Endodermal cell (in vitro differentiated cells): ENCODE measurements at regions not wholly inside any gene's neighbourhood (a gene's known extent, or its start where the extent isn't known, plus 50 kb on each side); places are given as distances from the start of the nearest gene placed in this dataset.

ENCODE experiments used
- DNase-seq: peaks from one replicate; pipeline ENCODE4 v3.0.0-alpha.2; 2017
- H3K27ac ChIP-seq: 2 replicates; pipeline ENCODE4 v1.5.1; 2013; ENCODE audit warnings: mild to moderate bottlenecking, low read depth, low read length, moderate library complexity
- H3K27me3 ChIP-seq: 2 replicates; pipeline ENCODE4 v1.6.1; 2013; ENCODE audit warnings: mild to moderate bottlenecking, low read length, moderate library complexity; ENCODE audit not compliant: insufficient read depth, control insufficient read depth, poor library complexity, severe bottlenecking
- H3K36me3 ChIP-seq: 2 replicates; pipeline ENCODE4 v1.7.0; 2013; ENCODE audit warnings: mild to moderate bottlenecking, low read length, moderate library complexity; ENCODE audit not compliant: control insufficient read depth, insufficient read depth
- H3K4me1 ChIP-seq: one replicate; pipeline ENCODE4 v1.7.0; 2013; ENCODE audit warnings: low read length; ENCODE audit not compliant: control insufficient read depth, insufficient read depth
- H3K4me3 ChIP-seq: 2 replicates; pipeline ENCODE4 v1.5.1; 2013; ENCODE audit warnings: mild to moderate bottlenecking, low read length, moderate library complexity
- H3K9ac ChIP-seq: 2 replicates; pipeline ENCODE4 v1.6.1; 2013; ENCODE audit warnings: mild to moderate bottlenecking, low read length, moderate library complexity; ENCODE audit not compliant: poor library complexity, severe bottlenecking; ENCODE audit errors: extremely low read depth
- H3K9me3 ChIP-seq: 2 replicates; pipeline ENCODE4 v1.6.1; 2013; ENCODE audit warnings: mild to moderate bottlenecking, low read length, moderate library complexity; ENCODE audit not compliant: control insufficient read depth
- H3K27ac Mint-ChIP-seq: 2 replicates; pipeline ENCODE4 v1.8.0; 2020; ENCODE audit warnings: mixed read lengths
- H3K27me3 Mint-ChIP-seq: 2 replicates; pipeline ENCODE4 v1.8.0; 2021; ENCODE audit warnings: mild to moderate bottlenecking, mixed read lengths; ENCODE audit not compliant: insufficient read depth
- H3K36me3 Mint-ChIP-seq: 2 replicates; pipeline ENCODE4 v1.8.0; 2020; ENCODE audit warnings: low read depth, mixed read lengths
- H3K4me1 Mint-ChIP-seq: 2 replicates; pipeline ENCODE4 v1.8.0; 2020; ENCODE audit warnings: mixed read lengths
- H3K4me3 Mint-ChIP-seq: 2 replicates; pipeline ENCODE4 v1.8.0; 2020; ENCODE audit warnings: mild to moderate bottlenecking, moderate library complexity, mixed read lengths
- H3K9me3 Mint-ChIP-seq: 2 replicates; pipeline ENCODE4 v1.8.0; 2020; ENCODE audit warnings: mild to moderate bottlenecking, mixed read lengths
- WGBS, 2 experiments: methylation state at CpG; one replicate each; pipeline versions ENCODE4 v1.1.5 to v1.1.7; 2013; ENCODE audit warnings: missing lambda C conversion rate in 2 of 2, mixed read lengths in 1 of 2; ENCODE audit not compliant: insufficient coverage in 1 of 2, insufficient read length in 1 of 2; 5-methylcytosine and 5-hydroxymethylcytosine counted together
- TF ChIP-seq, protein P1 (sequence below): fragments of 200-600 bp; sonication (generic); conservative IDR thresholded peaks from 2 replicates; pipeline ENCODE4 v1.5.0; 2021; ENCODE audit warnings: antibody characterized with exemption, mild to moderate bottlenecking

GRCh38 chr14:62206456-62206855, 444.2 kb downstream of the SNAPC1 start:
- Mint-ChIP-seq H3K27me3 (peaks cover 2% of the 10 kb centered on the region), H3K4me3 (no peak overlapping the region), H3K4me1 (no peaks in the 10 kb centered on the region), H3K36me3 (peaks cover 7% of the 10 kb centered on the region), H3K27ac (no peak overlapping the region), H3K9me3 (peaks cover 38% of the 10 kb centered on the region)
- Histone ChIP-seq H3K9me3 (peaks cover 14% of the 10 kb centered on the region), H3K9ac (no peak overlapping the region), H3K27me3 (no peaks in the 10 kb centered on the region), H3K4me1 (no peaks in the 10 kb centered on the region), H3K27ac (no peak overlapping the region), H3K4me3 (no peak overlapping the region), H3K36me3 (no peaks in the 10 kb centered on the region)
- WGBS, 2 experiments: 69 to 78% methylated on average over 2 to 3 of the region's 3 CpGs
- no peak for DNase-seq
- TF ChIP-seq, protein P1, sequence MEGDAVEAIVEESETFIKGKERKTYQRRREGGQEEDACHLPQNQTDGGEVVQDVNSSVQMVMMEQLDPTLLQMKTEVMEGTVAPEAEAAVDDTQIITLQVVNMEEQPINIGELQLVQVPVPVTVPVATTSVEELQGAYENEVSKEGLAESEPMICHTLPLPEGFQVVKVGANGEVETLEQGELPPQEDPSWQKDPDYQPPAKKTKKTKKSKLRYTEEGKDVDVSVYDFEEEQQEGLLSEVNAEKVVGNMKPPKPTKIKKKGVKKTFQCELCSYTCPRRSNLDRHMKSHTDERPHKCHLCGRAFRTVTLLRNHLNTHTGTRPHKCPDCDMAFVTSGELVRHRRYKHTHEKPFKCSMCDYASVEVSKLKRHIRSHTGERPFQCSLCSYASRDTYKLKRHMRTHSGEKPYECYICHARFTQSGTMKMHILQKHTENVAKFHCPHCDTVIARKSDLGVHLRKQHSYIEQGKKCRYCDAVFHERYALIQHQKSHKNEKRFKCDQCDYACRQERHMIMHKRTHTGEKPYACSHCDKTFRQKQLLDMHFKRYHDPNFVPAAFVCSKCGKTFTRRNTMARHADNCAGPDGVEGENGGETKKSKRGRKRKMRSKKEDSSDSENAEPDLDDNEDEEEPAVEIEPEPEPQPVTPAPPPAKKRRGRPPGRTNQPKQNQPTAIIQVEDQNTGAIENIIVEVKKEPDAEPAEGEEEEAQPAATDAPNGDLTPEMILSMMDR: no peak

GRCh38 chr14:62209287-62209899, 447.2 kb downstream of the SNAPC1 start:
- Mint-ChIP-seq H3K27ac (no peak overlapping the region), H3K27me3 (no peaks in the 10 kb centered on the region), H3K4me3 (no peak overlapping the region), H3K9me3 (peaks cover 24% of the 10 kb centered on the region), H3K4me1 (no peaks in the 10 kb centered on the region), H3K36me3 (peaks cover 7% of the 10 kb centered on the region)
- WGBS, 2 experiments: 89 to 93% methylated on average over 3 of the region's 3 CpGs
- no peaks in the 10 kb centered on the region for H3K4me1 ChIP-seq
- no peak overlapping the region for H3K27ac ChIP-seq
- TF ChIP-seq, protein P1: no peak
- DNase-seq: no peak
- peaks cover 14% of the 10 kb centered on the region for H3K9me3 ChIP-seq
- no peaks in the 10 kb centered on the region for H3K27me3 ChIP-seq
- H3K36me3 ChIP-seq: no peaks in the 10 kb centered on the region
- H3K4me3 ChIP-seq: no peak overlapping the region
- H3K9ac ChIP-seq: no peak overlapping the region

DNA sequence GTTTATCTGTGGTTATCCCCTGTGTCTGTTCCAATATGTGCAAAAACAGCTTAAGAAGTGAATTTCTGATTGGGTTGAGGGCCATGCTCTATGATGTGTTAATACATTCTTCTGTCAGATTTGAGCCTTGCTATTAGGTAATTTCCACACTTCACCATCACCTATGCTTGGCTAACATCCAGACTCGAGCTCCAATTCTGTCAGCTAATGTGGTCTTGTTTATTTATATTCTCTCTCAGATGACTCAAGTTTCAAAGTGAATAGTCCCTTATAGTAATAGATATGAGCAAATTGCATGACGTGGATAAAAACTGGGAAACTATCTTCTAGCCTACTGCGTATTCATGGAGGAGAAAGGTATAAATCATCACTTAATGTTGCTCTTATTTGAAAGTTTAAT, 451.3 kb downstream of the SNAPC1 start:
- no peak for DNase-seq
- 96 to 100% methylated on average over 2 to 3 of the region's 3 CpGs for WGBS, 2 experiments
- no peak overlapping the region for H3K27ac Mint-ChIP-seq
- Histone ChIP-seq H3K4me3 (no peak overlapping the region), H3K36me3 (no peaks in the 10 kb centered on the region), H3K4me1 (peaks cover 2% of the 10 kb centered on the region), H3K9me3 (peaks cover 14% of the 10 kb centered on the region), H3K27me3 (no peaks in the 10 kb centered on the region), H3K27ac (no peak overlapping the region), H3K9ac (no peak overlapping the region)
- no peak overlapping the region for H3K4me3 Mint-ChIP-seq
- TF ChIP-seq, protein P1: no peak
- peaks cover 3% of the 10 kb centered on the region for H3K9me3 Mint-ChIP-seq
- H3K27me3 Mint-ChIP-seq: no peaks in the 10 kb centered on the region
- peaks cover 11% of the 10 kb centered on the region for H3K4me1 Mint-ChIP-seq
- no peaks in the 10 kb centered on the region for H3K36me3 Mint-ChIP-seq
